ENCODE measurements at regions not wholly inside any gene's neighbourhood (a gene's known extent, or its start where the extent isn't known, plus 50 kb on each side); places are given as distances from the start of the nearest gene placed in this dataset.
"Not testable (repeated sequence)": the region's sequence is repeated elsewhere in the genome, so short reads cannot be mapped to it uniquely, and the experiment has no call there.

DNA sequence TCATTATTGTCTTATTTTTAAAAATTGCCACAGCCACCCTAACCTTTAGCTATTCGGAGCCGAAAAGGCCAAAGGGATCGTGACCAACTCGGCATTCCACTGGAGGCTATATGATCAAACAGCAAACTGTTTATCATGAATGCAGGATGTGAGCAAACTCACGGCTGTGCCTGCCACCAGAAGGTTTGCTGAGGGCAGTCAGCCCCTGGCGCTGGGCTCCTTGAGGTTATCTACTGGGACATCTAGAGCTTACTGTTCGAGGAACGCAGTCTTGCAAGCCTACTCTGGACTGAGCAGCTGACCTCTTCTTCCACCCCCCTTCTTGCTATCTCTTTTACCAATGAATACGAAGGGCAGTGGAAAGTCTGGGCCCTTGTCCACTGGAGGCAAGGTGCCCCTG is 231.5 kb upstream of the TARS1 start:
- no peak overlapping the region for H3K4me2 ChIP-seq (ENCODE audit: low read depth, low read length)
- no peaks in the 10 kb centered on the region for H3K9me2 ChIP-seq (replicated peaks; ENCODE audit: insufficient read depth, low read length)
- no peaks in the 10 kb centered on the region for H3K9me3 ChIP-seq (replicated peaks; ENCODE audit: insufficient read depth, low read length)
- no peak overlapping the region for H3K4me3 ChIP-seq (ENCODE audit: low read length)
- no peaks in the 10 kb centered on the region for H4K20me1 ChIP-seq (ENCODE audit: insufficient read depth, low read length)
- H3K4me1 ChIP-seq (ENCODE audit: low read length) = no peaks in the 10 kb centered on the region
- no peaks in the 10 kb centered on the region for H3K27me3 ChIP-seq (replicated peaks; ENCODE audit: insufficient read depth, low read length)
- H3K79me2 ChIP-seq (ENCODE audit: low read length) = no peaks in the 10 kb centered on the region
- no peak for TF ChIP-seq EZH2 (optimal IDR thresholded peaks at IDR 0.05; ENCODE audit: low read depth, low read length)
- TF ChIP-seq, protein P1, sequence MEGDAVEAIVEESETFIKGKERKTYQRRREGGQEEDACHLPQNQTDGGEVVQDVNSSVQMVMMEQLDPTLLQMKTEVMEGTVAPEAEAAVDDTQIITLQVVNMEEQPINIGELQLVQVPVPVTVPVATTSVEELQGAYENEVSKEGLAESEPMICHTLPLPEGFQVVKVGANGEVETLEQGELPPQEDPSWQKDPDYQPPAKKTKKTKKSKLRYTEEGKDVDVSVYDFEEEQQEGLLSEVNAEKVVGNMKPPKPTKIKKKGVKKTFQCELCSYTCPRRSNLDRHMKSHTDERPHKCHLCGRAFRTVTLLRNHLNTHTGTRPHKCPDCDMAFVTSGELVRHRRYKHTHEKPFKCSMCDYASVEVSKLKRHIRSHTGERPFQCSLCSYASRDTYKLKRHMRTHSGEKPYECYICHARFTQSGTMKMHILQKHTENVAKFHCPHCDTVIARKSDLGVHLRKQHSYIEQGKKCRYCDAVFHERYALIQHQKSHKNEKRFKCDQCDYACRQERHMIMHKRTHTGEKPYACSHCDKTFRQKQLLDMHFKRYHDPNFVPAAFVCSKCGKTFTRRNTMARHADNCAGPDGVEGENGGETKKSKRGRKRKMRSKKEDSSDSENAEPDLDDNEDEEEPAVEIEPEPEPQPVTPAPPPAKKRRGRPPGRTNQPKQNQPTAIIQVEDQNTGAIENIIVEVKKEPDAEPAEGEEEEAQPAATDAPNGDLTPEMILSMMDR (IDR thresholded peaks at IDR 0.05; ENCODE audit: low read length) = no peak
- no peak for TF ChIP-seq EZH2phosphoT487 (IDR thresholded peaks at IDR 0.05; ENCODE audit: low read length)
- H3K27ac ChIP-seq (ENCODE audit: low read length) = no peak overlapping the region
- no peaks in the 10 kb centered on the region for H3K36me3 ChIP-seq (replicated peaks; ENCODE audit: insufficient read depth, low read length)
- H3F3A ChIP-seq (ENCODE audit: insufficient read depth, low read length) = no peaks in the 10 kb centered on the region
- no peak overlapping the region for H3K9ac ChIP-seq (ENCODE audit: low read length)
- no peak for DNase-seq
- H2AFZ ChIP-seq (ENCODE audit: low read length) = no peak overlapping the region

GRCh38 chr5:33210221-33210620 is 230.5 kb upstream of the TARS1 start:
- H3F3A ChIP-seq (ENCODE audit: insufficient read depth, low read length); H3K9ac ChIP-seq (ENCODE audit: low read length); H3K27ac ChIP-seq (ENCODE audit: low read length); H3K36me3 ChIP-seq (replicated peaks; ENCODE audit: insufficient read depth, low read length); H3K4me3 ChIP-seq (ENCODE audit: low read length); H3K27me3 ChIP-seq (replicated peaks; ENCODE audit: insufficient read depth, low read length); H3K79me2 ChIP-seq (ENCODE audit: low read length); H4K20me1 ChIP-seq (ENCODE audit: insufficient read depth, low read length); H3K4me2 ChIP-seq (ENCODE audit: low read depth, low read length); DNase-seq; H3K9me3 ChIP-seq (replicated peaks; ENCODE audit: insufficient read depth, low read length); H2AFZ ChIP-seq (ENCODE audit: low read length); H3K9me2 ChIP-seq (replicated peaks; ENCODE audit: insufficient read depth, low read length); H3K4me1 ChIP-seq (ENCODE audit: low read length): not testable (repeated sequence)

DNA sequence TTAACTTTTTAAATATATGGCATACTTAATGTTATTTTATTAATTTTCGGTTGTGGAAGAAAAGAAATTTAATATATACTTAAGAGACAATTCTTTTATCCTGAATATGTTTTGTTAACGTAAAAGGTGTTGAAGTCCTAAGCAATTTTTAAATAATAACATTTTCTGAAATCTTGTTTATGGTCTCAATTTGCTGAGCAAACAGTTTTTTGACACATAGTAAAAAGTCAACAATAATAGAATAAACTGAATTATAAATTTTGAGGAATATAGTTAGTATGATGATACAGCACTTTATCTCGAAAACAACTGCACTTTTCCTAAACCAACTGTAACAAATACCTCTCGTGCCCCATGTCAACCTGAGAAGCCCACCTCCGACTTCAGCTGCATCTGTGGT is 229.8 kb upstream of the TARS1 start:
- H4K20me1 ChIP-seq (ENCODE audit: insufficient read depth, low read length) = no peaks in the 10 kb centered on the region
- no peaks in the 10 kb centered on the region for H3K9me2 ChIP-seq (replicated peaks; ENCODE audit: insufficient read depth, low read length)
- H3K9ac ChIP-seq (ENCODE audit: low read length) = no peak overlapping the region
- no peak overlapping the region for H3K4me2 ChIP-seq (ENCODE audit: low read depth, low read length)
- TF ChIP-seq EZH2phosphoT487 (IDR thresholded peaks at IDR 0.05; ENCODE audit: low read length) = no peak
- TF ChIP-seq, protein P1 (IDR thresholded peaks at IDR 0.05; ENCODE audit: low read length) = no peak
- TF ChIP-seq EZH2 (optimal IDR thresholded peaks at IDR 0.05; ENCODE audit: low read depth, low read length) = no peak
- no peak overlapping the region for H3K4me3 ChIP-seq (ENCODE audit: low read length)
- no peaks in the 10 kb centered on the region for H3K27me3 ChIP-seq (replicated peaks; ENCODE audit: insufficient read depth, low read length)
- no peaks in the 10 kb centered on the region for H3K36me3 ChIP-seq (replicated peaks; ENCODE audit: insufficient read depth, low read length)
- no peaks in the 10 kb centered on the region for H3K79me2 ChIP-seq (ENCODE audit: low read length)
- no peak for DNase-seq
- H3K4me1 ChIP-seq (ENCODE audit: low read length) = no peaks in the 10 kb centered on the region
- no peaks in the 10 kb centered on the region for H3F3A ChIP-seq (ENCODE audit: insufficient read depth, low read length)
- H3K9me3 ChIP-seq (replicated peaks; ENCODE audit: insufficient read depth, low read length) = no peaks in the 10 kb centered on the region
- no peak overlapping the region for H2AFZ ChIP-seq (ENCODE audit: low read length)
- no peak overlapping the region for H3K27ac ChIP-seq (ENCODE audit: low read length)

DNA sequence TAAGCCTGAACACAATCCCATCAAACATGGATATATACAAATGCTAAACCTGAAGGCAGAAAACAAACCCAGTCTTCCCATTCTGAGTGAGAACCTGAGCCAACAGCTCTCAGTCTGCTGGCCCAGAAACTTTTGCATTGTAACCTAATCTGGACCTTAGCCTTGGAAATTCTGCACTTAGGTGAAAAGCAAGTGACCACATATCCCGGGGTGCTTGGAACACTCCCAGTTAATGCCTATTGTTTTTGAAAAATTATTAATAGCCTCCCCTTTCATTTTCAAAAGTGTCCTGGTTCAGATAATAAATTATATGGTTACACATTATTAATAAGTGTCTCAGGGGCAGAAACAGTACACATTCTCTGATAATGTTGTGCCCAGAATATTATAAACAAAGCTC is 228.3 kb upstream of the TARS1 start:
- H4K20me1 ChIP-seq (ENCODE audit: insufficient read depth, low read length) = no peaks in the 10 kb centered on the region
- TF ChIP-seq, protein P1 (IDR thresholded peaks at IDR 0.05; ENCODE audit: low read length) = no peak
- TF ChIP-seq EZH2 (optimal IDR thresholded peaks at IDR 0.05; ENCODE audit: low read depth, low read length) = no peak
- TF ChIP-seq EZH2phosphoT487 (IDR thresholded peaks at IDR 0.05; ENCODE audit: low read length) = no peak
- H3K9me2 ChIP-seq (replicated peaks; ENCODE audit: insufficient read depth, low read length) = no peaks in the 10 kb centered on the region
- DNase-seq = no peak
- no peaks in the 10 kb centered on the region for H3K4me1 ChIP-seq (ENCODE audit: low read length)
- no peak overlapping the region for H3K4me3 ChIP-seq (ENCODE audit: low read length)
- no peaks in the 10 kb centered on the region for H3K27me3 ChIP-seq (replicated peaks; ENCODE audit: insufficient read depth, low read length)
- no peak overlapping the region for H3K4me2 ChIP-seq (ENCODE audit: low read depth, low read length)
- no peak overlapping the region for H3K9ac ChIP-seq (ENCODE audit: low read length)
- H3K36me3 ChIP-seq (replicated peaks; ENCODE audit: insufficient read depth, low read length) = no peaks in the 10 kb centered on the region
- H3K27ac ChIP-seq (ENCODE audit: low read length) = no peak overlapping the region
- H3F3A ChIP-seq (ENCODE audit: insufficient read depth, low read length) = no peaks in the 10 kb centered on the region
- H3K79me2 ChIP-seq (ENCODE audit: low read length) = no peaks in the 10 kb centered on the region
- H2AFZ ChIP-seq (ENCODE audit: low read length) = no peak overlapping the region
- H3K9me3 ChIP-seq (replicated peaks; ENCODE audit: insufficient read depth, low read length) = no peaks in the 10 kb centered on the region
